Skeletal muscle tissue (tissue), 3 donors: ENCODE measurements at regions not wholly inside any gene's neighbourhood (a gene's known extent, or its start where the extent isn't known, plus 50 kb on each side); places are given as distances from the start of the nearest gene placed in this dataset.

ENCODE experiments used
- H3K27ac ChIP-seq: one replicate; pipeline ENCODE4 v1.7.0; 2013; ENCODE audit warnings: mild to moderate bottlenecking, low read depth, low read length, inconsistent platforms
- H3K27me3 ChIP-seq, 3 donors: one replicate each; pipeline ENCODE4 v1.7.0; 2013; ENCODE audit warnings: low read length in 3 of 3; ENCODE audit not compliant: control insufficient read depth in 3 of 3, insufficient read depth in 3 of 3
- H3K36me3 ChIP-seq, 3 donors: one replicate each; pipeline ENCODE4 v1.7.0; 2013; ENCODE audit warnings: low read length in 3 of 3; ENCODE audit not compliant: control insufficient read depth in 3 of 3, insufficient read depth in 3 of 3
- H3K4me1 ChIP-seq, 3 donors: one replicate each; pipeline ENCODE4 v1.7.0; 2013; ENCODE audit warnings: low read length in 3 of 3, mild to moderate bottlenecking in 3 of 3; ENCODE audit not compliant: control insufficient read depth in 3 of 3, insufficient read depth in 3 of 3
- H3K4me3 ChIP-seq, 3 donors: one replicate each; pipeline ENCODE4 v1.7.0; 2013; ENCODE audit warnings: low read length in 3 of 3
- H3K9ac ChIP-seq, 3 donors: one replicate each; pipeline ENCODE4 v1.7.0; 2013; ENCODE audit warnings: low read length in 3 of 3, mild to moderate bottlenecking in 3 of 3, moderate library complexity in 2 of 3, low read depth in 1 of 3
- H3K9me3 ChIP-seq, 3 donors: one replicate each; pipeline ENCODE4 v1.7.0; 2013; ENCODE audit warnings: low read length in 3 of 3; ENCODE audit not compliant: control insufficient read depth in 3 of 3
- donor health status: Osteomylitis.

DNA sequence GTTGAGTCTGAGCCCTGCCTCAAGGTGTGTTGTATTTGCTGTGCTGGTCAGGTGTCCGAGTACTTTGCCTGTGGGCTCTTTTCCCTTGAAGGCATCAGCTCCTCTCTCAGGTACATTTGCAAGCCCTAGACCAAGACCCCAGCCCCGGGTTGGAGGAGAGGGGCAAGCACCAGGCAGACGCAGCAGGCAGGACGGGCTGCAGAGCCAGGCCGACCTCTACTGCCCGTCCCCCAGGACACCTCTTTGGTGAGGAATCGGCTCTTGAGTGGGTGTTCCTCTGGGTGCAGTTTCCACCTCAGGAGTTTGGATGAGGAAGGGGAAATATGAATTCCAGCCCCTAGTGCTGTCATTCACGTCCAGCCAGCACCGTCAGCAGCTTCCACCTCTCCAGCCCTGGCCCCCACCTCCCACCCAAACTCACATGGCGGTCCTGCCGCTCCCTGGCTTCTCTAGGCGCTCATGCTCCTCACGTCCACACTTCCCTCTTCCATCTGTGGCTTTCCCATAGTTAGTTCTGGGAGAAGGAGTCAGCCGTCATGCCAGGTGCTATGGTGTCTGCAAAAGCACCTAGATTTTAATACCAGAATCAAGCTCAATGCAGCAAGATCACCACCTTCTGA is 183.9 kb downstream of the DLL1 start:
- no peaks in the 10 kb centered on the region for H3K9me3 ChIP-seq
- H3K9ac ChIP-seq: no peak overlapping the region
- H3K4me1 ChIP-seq: no peaks in the 10 kb centered on the region
- peaks cover 0 to 11% (median 0%) of the 10 kb centered on the region in 3 donors for H3K27me3 ChIP-seq
- H3K36me3 ChIP-seq: no peaks in the 10 kb centered on the region
- no peak overlapping the region for H3K4me3 ChIP-seq
- H3K27ac ChIP-seq: no peak overlapping the region

DNA sequence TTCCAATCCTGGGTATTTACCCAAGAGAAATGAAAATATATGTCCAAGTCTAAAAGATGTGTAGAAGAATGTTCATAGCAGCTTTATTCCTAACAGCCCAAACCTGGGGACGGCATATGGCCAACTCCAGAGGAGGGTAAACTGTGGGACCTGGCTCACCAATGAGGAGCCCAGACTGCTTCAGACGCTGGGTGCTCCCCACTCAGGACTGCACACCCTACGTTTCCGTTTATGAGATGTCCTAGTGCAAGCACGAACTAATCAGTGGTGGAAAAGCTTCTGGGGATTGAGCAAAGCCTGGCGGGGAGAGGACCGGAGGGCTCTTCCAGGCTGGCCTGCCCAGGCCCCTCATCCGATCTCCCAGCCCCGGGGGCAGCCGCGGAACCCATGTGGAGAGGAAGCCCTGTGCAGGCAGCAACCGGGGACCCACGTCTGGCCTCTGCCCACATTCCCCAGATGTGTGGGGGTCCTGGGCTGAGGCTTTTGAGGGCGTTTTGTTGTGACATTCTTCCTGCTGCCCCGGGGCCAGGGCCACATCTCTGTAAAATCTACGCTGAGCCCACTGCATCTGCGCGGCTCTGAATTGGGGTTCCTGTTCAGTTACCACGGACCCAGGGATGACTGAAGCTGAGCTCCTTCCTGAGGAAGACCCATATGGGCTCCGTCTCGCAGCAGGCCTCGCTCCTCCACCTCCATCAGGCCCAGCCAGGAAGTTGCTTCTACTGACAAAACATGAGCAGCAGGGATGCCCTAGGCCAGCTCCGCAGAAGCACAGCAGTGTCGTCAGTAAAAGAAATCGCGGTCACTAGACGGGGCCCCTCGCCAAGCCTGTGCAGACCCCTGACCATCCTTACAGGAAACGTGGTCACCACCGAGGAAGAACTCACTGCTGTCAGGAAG is 188.0 kb downstream of the DLL1 start:
- H3K4me1 ChIP-seq: no peaks in the 10 kb centered on the region
- H3K36me3 ChIP-seq: no peaks in the 10 kb centered on the region

DNA sequence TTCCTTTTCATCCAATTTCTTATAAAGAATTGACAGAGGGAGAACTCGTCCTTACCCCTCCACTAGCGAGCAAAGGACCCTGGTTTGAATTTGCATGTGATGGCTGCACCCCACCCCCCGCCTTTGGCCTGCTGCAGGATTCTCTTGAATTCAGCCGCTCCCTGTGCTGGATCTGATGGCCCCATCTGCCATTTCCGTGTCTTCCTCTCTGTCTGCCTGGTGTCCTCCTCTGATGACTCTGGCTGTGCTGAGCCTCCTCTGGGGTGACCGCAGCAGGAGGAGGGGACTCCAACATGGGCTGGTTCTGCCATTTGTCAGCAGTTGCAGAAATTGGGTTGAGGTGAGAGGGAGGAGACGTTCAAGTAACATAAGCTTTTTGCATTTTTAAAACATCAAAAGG is 188.8 kb downstream of the DLL1 start:
- peaks cover 0 to 7% (median 5%) of the 10 kb centered on the region in 3 donors for H3K4me1 ChIP-seq
- H3K9me3 ChIP-seq: no peaks in the 10 kb centered on the region
- peaks cover 0 to 13% (median 0%) of the 10 kb centered on the region in 3 donors for H3K27me3 ChIP-seq
- H3K4me3 ChIP-seq: no peak overlapping the region
- no peak overlapping the region for H3K27ac ChIP-seq
- no peak overlapping the region for H3K9ac ChIP-seq
- no peaks in the 10 kb centered on the region for H3K36me3 ChIP-seq

More for the DNA sequence above, 188.0 kb downstream of the DLL1 start:
- H3K9ac ChIP-seq: no peak overlapping the region
- H3K27me3 ChIP-seq: peaks cover 0 to 11% (median 0%) of the 10 kb centered on the region in 3 donors
- no peaks in the 10 kb centered on the region for H3K9me3 ChIP-seq
- H3K27ac ChIP-seq: no peak overlapping the region
- H3K4me3 ChIP-seq: no peak overlapping the region

- Histone ChIP-seq H3K27ac (no peak overlapping the region), H3K4me3 (no peak overlapping the region), H3K9ac (no peak overlapping the region), H3K4me1 (peaks cover 3 to 12% (median 11%) of the 10 kb centered on the region in 3 donors), H3K9me3 (no peaks in the 10 kb centered on the region), H3K36me3 (no peaks in the 10 kb centered on the region), H3K27me3 (peaks cover 0 to 11% (median 0%) of the 10 kb centered on the region in 3 donors)
Measured at GRCh38 chr6:170101281-170102035, 189.4 kb downstream of the DLL1 start.

DNA sequence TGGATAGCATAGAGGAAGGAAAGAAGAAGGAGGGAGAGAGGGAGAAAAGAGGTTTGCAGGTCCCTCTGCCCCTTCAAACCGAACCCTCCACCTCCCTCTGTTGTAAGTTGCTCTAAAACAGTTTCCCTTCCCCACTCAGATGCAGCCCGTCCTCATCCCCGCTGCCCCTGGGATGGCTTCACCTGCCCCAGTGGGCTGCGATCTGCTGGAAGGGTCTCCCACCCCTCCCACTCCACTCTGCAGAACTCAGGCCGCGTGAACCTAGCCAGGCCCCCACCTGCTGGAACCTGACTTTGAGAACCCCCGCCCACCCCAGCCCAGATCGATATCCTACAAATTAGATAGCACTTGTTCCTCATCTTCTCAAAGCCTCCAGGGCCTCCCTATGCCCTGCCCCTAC is 190.8 kb downstream of the DLL1 start:
- no peak overlapping the region for H3K9ac ChIP-seq
- H3K36me3 ChIP-seq: no peaks in the 10 kb centered on the region
- H3K4me3 ChIP-seq: no peak overlapping the region
- peaks cover 4 to 26% (median 15%) of the 10 kb centered on the region in 3 donors for H3K4me1 ChIP-seq
- H3K27me3 ChIP-seq: peaks cover 0 to 11% (median 0%) of the 10 kb centered on the region in 3 donors
- no peaks in the 10 kb centered on the region for H3K9me3 ChIP-seq
- H3K27ac ChIP-seq: no peak overlapping the region

DNA sequence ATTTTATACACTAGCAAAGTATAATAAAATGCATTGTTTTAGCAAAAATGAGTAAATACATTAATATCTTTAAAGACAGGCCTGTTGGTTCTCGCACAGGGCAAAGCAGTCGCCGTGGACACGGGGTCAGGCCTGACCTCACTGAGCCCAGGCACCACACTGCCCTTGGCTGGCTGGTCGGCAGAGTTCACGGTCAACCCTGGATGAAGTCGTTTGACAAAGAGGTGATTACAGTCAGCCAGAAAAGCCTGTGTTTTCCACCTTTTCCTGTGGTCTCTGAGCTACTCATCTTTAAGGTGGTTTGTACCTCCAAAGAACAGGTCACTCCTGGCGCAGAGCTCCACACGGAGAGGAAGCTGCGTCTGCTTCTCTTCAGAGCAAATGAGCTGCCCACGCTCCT is 191.5 kb downstream of the DLL1 start:
- H3K9ac ChIP-seq: no peak overlapping the region
- peaks cover 4 to 26% (median 15%) of the 10 kb centered on the region in 3 donors for H3K4me1 ChIP-seq
- H3K4me3 ChIP-seq: no peak overlapping the region
- no peaks in the 10 kb centered on the region for H3K9me3 ChIP-seq
- peaks cover 0 to 11% (median 0%) of the 10 kb centered on the region in 3 donors for H3K27me3 ChIP-seq
- no peak overlapping the region for H3K27ac ChIP-seq
- no peaks in the 10 kb centered on the region for H3K36me3 ChIP-seq

- H3K9me3 ChIP-seq: no peaks in the 10 kb centered on the region
- no peak overlapping the region for H3K4me3 ChIP-seq
- H3K36me3 ChIP-seq: no peaks in the 10 kb centered on the region
- H3K27ac ChIP-seq: no peak overlapping the region
- H3K4me1 ChIP-seq: peaks cover 4 to 26% (median 15%) of the 10 kb centered on the region in 3 donors
- H3K9ac ChIP-seq: no peak overlapping the region
- peaks cover 0 to 17% (median 0%) of the 10 kb centered on the region in 3 donors for H3K27me3 ChIP-seq
Measured at GRCh38 chr6:170098428-170099170, 192.3 kb downstream of the DLL1 start.

DNA sequence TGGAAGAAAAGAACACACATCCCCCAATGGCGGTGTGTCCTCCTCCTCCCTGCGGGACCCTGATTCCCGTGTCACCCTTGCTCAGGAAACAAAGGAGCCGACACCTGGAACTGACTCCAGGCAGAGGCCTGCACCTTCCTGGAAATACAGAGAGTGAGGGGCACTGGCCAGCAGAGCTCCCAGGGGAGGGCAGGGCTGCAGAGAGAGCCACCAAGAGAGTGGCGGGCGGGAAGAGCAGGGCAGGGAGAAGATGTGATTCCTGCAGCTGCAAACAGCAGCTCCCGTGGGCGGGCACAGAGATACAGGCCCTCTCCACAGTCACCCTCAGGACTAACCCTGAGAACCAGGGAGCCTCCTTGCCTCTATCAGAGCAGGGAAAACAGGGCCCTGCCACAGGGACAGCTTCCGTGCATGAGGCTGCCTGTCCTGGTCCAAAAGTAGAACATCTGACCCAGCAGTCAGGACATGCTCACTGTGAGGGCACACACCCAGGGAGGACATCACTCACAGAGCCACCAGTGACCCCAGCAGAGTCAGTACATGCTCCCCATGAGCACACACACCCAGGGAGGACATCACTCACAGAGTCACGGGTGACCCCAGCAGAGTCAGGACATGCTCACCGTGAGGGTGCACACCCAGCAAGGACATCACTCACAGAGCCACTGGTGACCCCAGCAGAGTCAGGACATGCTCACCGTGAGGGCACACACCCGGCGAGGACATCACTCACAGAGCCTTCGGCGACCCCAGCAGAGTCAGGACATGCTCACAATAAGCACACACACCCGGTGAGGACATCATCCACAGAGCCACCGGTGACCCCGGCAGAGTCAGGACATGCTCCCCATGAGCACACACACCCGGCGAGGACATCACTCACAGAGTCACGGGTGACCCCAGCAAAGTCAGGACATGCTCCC is 193.1 kb downstream of the DLL1 start:
- no peaks in the 10 kb centered on the region for H3K9me3 ChIP-seq
- peaks cover 0 to 23% (median 2%) of the 10 kb centered on the region in 3 donors for H3K27me3 ChIP-seq
- H3K4me3 ChIP-seq: peak overlapping the region in 1 of 3 donors; percentile 27
- no peak overlapping the region for H3K27ac ChIP-seq
- peaks cover 4 to 26% (median 15%) of the 10 kb centered on the region in 3 donors for H3K4me1 ChIP-seq
- peak overlapping the region in 1 of 3 donors; percentile 40 for H3K9ac ChIP-seq
- H3K36me3 ChIP-seq: no peaks in the 10 kb centered on the region
